GM06990 (cell line): ENCODE measurements at regions not wholly inside any gene's neighbourhood (a gene's known extent, or its start where the extent isn't known, plus 50 kb on each side); places are given as distances from the start of the nearest gene placed in this dataset.

ENCODE experiments used
- DNase-seq: peaks from one replicate; pipeline ENCODE4 v3.0.0-alpha.2; 2011; ENCODE audit not compliant: insufficient read length; ENCODE audit errors: extremely low read depth
- H3K27me3 ChIP-seq: replicated peaks from 2 replicates; pipeline ENCODE4 v1.6.0; 2011; ENCODE audit warnings: low read length; ENCODE audit not compliant: control insufficient read depth, insufficient read depth
- H3K36me3 ChIP-seq: 2 replicates; pipeline ENCODE4 v1.5.1; 2011; ENCODE audit warnings: low read length; ENCODE audit not compliant: control insufficient read depth, insufficient read depth
- H3K4me3 ChIP-seq: replicated peaks from 2 replicates; pipeline ENCODE4 v1.5.1; 2011; ENCODE audit warnings: low read depth, mild to moderate bottlenecking, control low read depth, low read length
- CTCF ChIP-seq: IDR thresholded peaks from 2 replicates; pipeline ENCODE4 v1.5.1; 2011; ENCODE audit warnings: low read length, control low read depth, mild to moderate bottlenecking, inconsistent platforms; ENCODE audit not compliant: insufficient read depth, poor library complexity, severe bottlenecking

DNA sequence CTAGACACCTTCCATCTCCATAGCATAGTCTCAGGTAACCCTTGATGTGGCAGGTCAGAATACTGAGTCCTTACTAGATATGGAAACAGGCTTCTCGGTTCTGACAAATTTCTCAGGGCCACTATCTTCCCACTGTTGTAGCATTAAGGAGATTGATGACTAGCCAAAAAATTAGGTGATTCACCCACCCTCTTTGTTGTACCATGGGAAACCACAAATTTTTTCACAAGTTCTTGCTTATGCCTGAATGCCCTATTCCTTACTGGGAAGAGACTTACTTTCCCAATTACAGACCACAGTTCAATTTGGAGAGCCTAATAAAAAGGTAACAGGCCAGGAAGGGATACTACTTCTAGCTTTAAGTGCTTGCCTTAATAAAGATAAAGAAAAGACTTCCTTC, 948.8 kb downstream of the GRM8 start:
- H3K36me3 ChIP-seq: no peaks in the 10 kb centered on the region
- TF ChIP-seq CTCF: no peak
- no peak for DNase-seq
- no peak overlapping the region for H3K4me3 ChIP-seq
- H3K27me3 ChIP-seq: no peaks in the 10 kb centered on the region

- TF ChIP-seq CTCF: no peak
- DNase-seq: no peak
- Histone ChIP-seq H3K36me3 (no peaks in the 10 kb centered on the region), H3K4me3 (no peak overlapping the region), H3K27me3 (no peaks in the 10 kb centered on the region)
Observed at GRCh38 chr7:126302639-126303038, 950.1 kb downstream of the GRM8 start.

DNA sequence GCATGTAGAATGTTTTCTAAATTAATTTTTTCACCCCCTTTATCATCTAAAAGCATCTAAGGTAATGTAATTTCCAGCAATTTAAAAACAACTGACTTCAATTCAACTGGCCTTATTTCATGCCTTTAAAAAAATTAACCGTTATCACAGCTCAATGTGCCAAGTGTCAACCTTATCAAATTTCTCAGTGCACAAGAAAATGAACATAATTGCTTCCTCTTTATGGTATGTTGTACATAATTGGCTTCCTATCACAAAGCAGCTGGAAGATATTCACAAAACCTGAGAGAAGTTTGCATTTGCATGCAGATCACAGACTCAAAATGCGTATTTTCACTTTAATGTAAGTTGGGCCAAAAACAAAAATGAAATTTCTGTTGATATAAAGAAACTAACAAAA, 966.4 kb downstream of the GRM8 start:
- no peak for TF ChIP-seq CTCF
- Histone ChIP-seq H3K4me3 (no peak overlapping the region), H3K36me3 (no peaks in the 10 kb centered on the region), H3K27me3 (no peaks in the 10 kb centered on the region)
- no peak for DNase-seq

- H3K27me3 ChIP-seq: no peaks in the 10 kb centered on the region
- TF ChIP-seq CTCF: no peak
Observed at GRCh38 chr7:126236261-126236660, 1016.5 kb downstream of the GRM8 start.

GRCh38 chr7:126228356-126229061, 1024.2 kb downstream of the GRM8 start:
- Histone ChIP-seq H3K27me3 (no peaks in the 10 kb centered on the region), H3K4me3 (no peak overlapping the region), H3K36me3 (no peaks in the 10 kb centered on the region)
- no peak for DNase-seq
- no peak for TF ChIP-seq CTCF

More at GRCh38 chr7:126236261-126236660, 1016.5 kb downstream of the GRM8 start:
- no peak for DNase-seq
- Histone ChIP-seq H3K36me3 (no peaks in the 10 kb centered on the region), H3K4me3 (no peak overlapping the region)

DNA sequence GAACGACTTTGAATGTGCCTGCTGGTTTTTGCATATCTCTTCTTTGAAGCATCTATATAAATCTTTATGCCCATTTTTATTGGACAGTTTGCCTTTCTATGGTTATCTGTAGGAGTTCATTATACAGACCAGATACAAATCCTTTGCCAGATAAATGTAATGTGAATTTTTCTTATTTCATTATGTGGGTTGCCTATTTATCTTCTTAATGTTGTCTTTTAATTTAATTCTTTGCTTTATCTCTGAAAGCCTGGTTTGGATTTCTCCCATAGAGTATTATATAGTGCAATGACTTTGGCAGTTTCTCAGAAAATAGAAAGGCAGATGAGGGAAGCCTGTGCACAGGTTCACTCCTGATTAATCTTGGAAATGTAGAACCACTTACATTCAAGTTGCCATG, 1025.1 kb downstream of the GRM8 start:
- Histone ChIP-seq H3K36me3 (no peaks in the 10 kb centered on the region), H3K27me3 (no peaks in the 10 kb centered on the region), H3K4me3 (no peak overlapping the region)
- no peak for TF ChIP-seq CTCF
- no peak for DNase-seq
